Keratinocyte (primary cell): ENCODE measurements at regions not wholly inside any gene's neighbourhood (a gene's known extent, or its start where the extent isn't known, plus 50 kb on each side); places are given as distances from the start of the nearest gene placed in this dataset.

ENCODE experiments used
- DNase-seq: peaks from one replicate; pipeline ENCODE4 v3.0.0-alpha.2; 2011; ENCODE audit warnings: low read depth, missing footprints, low spot score
- FAIRE-seq: peaks from 2 replicates; lab custom pipeline; 2011; peaks lifted over from hg19 to GRCh38; lab: Jason Lieb, UNC
- H2AFZ ChIP-seq: 2 replicates; pipeline ENCODE4 v1.6.0; 2012; ENCODE audit warnings: low read length, control low read depth, inconsistent platforms; ENCODE audit not compliant: control insufficient read depth
- H3K27ac ChIP-seq: 2 replicates; pipeline ENCODE4 v1.5.1; 2011; ENCODE audit warnings: low read length; ENCODE audit not compliant: control insufficient read depth, insufficient read depth
- H3K27me3 ChIP-seq: 3 replicates; pipeline ENCODE4 v1.6.0; 2011; ENCODE audit warnings: low read length; ENCODE audit not compliant: control insufficient read depth, insufficient read depth; ENCODE audit errors: extremely low read depth
- H3K36me3 ChIP-seq, 2 experiments: 2 replicates in 1 of 2; 3 replicates in 1 of 2; pipeline ENCODE4 v1.5.1; 2011; ENCODE audit warnings: low read length in 2 of 2, mild to moderate bottlenecking in 1 of 2; ENCODE audit not compliant: control insufficient read depth in 2 of 2, insufficient read depth in 2 of 2; ENCODE audit errors: extremely low read depth in 1 of 2
- H3K4me1 ChIP-seq: 3 replicates; pipeline ENCODE4 v1.5.1; 2011; ENCODE audit warnings: low read length; ENCODE audit not compliant: control insufficient read depth, insufficient read depth; ENCODE audit errors: extremely low read depth
- H3K4me2 ChIP-seq: 3 replicates; pipeline ENCODE4 v1.6.0; 2011; ENCODE audit warnings: low read depth, low read length; ENCODE audit not compliant: control insufficient read depth, insufficient read depth; ENCODE audit errors: extremely low read depth
- H3K4me3 ChIP-seq, 3 experiments: fragments of 200-600 bp in 1 of 3; sonication (generic) in 1 of 3; 2 replicates in 2 of 3; 3 replicates in 1 of 3; pipeline ENCODE4 v1.5.1; 2011 to 2016; ENCODE audit warnings: low read length in 3 of 3, mild to moderate bottlenecking in 3 of 3, control low read depth in 2 of 3, inconsistent platforms in 1 of 3, low read depth in 1 of 3, mixed read lengths in 1 of 3, mixed run types in 1 of 3, moderate library complexity in 1 of 3; ENCODE audit not compliant: control insufficient read depth in 2 of 3, insufficient read depth in 2 of 3; ENCODE audit errors: extremely low read depth in 1 of 3
- H3K79me2 ChIP-seq: 2 replicates; pipeline ENCODE4 v1.6.0; 2012; ENCODE audit warnings: low read length; ENCODE audit not compliant: control insufficient read depth, insufficient read depth
- H3K9ac ChIP-seq: 3 replicates; pipeline ENCODE4 v1.6.0; 2011; ENCODE audit warnings: low read length; ENCODE audit not compliant: control insufficient read depth, insufficient read depth; ENCODE audit errors: extremely low read depth
- H3K9me1 ChIP-seq: 3 replicates; pipeline ENCODE4 v1.6.0; 2011; ENCODE audit warnings: low read length; ENCODE audit not compliant: control insufficient read depth, insufficient read depth; ENCODE audit errors: extremely low read depth
- H3K9me3 ChIP-seq: 2 replicates; pipeline ENCODE4 v1.5.1; 2012; ENCODE audit warnings: low read depth, low read length; ENCODE audit not compliant: control insufficient read depth
- H4K20me1 ChIP-seq: 3 replicates; pipeline ENCODE4 v1.6.0; 2011; ENCODE audit warnings: low read length; ENCODE audit not compliant: control insufficient read depth, insufficient read depth; ENCODE audit errors: extremely low read depth
- EZH2 ChIP-seq: IDR thresholded peaks from one replicate; pipeline ENCODE4 v1.6.1; 2012; ENCODE audit warnings: inconsistent platforms, mild to moderate bottlenecking, low read length, moderate library complexity
- dilution Hi-C: fragments of 300-500 bp; cut with MboI; formaldehyde crosslinking; loops from one replicate; pipeline ENCODE4 v1.7.0; 2020; ENCODE audit warnings: low sequenced_read_pairs; ENCODE audit not compliant: extremely low pct_ligation_motif_present
- TF ChIP-seq, protein P1 (sequence below), 3 experiments: IDR thresholded peaks in 1 of 3; conservative IDR thresholded peaks in 1 of 3; optimal IDR thresholded peaks in 1 of 3; 2 replicates in 2 of 3; 3 replicates in 1 of 3; pipeline versions ENCODE3 to v1.5.1; 2011; ENCODE audit warnings: low read length in 3 of 3, mild to moderate bottlenecking in 3 of 3, moderate library complexity in 2 of 3, control low read depth in 1 of 3, inconsistent platforms in 1 of 3; ENCODE audit not compliant: insufficient read depth in 2 of 3; ENCODE audit errors: extremely low read depth in 1 of 3

DNA sequence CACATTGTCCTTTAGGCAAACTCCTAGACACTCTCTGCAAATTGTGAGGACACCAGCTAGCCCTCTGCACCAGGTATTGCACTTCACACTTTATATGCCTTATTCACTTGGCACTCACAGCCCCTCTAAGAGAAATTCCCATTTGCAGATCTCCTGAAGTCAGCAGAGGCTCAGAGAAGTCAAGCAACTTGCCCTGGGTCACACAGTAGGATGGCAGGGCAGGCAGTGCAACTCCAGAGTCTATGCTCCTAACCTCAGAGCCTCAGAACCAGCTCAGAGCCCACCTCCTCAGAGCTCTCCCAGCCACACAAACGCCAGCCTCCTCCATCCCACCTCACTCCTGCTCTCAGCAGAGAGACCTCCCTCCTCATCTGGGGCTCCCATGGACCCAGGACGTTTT, 52.4 kb upstream of the BLCAP start:
- Histone ChIP-seq H3K36me3 (no peaks in the 10 kb centered on the region), H3K27me3 (peaks cover 22% of the 10 kb centered on the region), H3K4me3 (no peak overlapping the region), H3K4me2 (no peak overlapping the region), H3K9me3 (no peaks in the 10 kb centered on the region), H3K4me1 (no peaks in the 10 kb centered on the region), H3K9ac (no peak overlapping the region), H4K20me1 (no peaks in the 10 kb centered on the region), H2AFZ (no peak overlapping the region), H3K79me2 (no peaks in the 10 kb centered on the region), H3K27ac (no peak overlapping the region), H3K9me1 (no peaks in the 10 kb centered on the region)
- DNase-seq (no peak), FAIRE-seq (no peak)
- dilution Hi-C loops, result no loop called here
- TF ChIP-seq, protein P1, sequence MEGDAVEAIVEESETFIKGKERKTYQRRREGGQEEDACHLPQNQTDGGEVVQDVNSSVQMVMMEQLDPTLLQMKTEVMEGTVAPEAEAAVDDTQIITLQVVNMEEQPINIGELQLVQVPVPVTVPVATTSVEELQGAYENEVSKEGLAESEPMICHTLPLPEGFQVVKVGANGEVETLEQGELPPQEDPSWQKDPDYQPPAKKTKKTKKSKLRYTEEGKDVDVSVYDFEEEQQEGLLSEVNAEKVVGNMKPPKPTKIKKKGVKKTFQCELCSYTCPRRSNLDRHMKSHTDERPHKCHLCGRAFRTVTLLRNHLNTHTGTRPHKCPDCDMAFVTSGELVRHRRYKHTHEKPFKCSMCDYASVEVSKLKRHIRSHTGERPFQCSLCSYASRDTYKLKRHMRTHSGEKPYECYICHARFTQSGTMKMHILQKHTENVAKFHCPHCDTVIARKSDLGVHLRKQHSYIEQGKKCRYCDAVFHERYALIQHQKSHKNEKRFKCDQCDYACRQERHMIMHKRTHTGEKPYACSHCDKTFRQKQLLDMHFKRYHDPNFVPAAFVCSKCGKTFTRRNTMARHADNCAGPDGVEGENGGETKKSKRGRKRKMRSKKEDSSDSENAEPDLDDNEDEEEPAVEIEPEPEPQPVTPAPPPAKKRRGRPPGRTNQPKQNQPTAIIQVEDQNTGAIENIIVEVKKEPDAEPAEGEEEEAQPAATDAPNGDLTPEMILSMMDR (optimal IDR thresholded peaks at IDR 0.05 in 1 of 3, IDR thresholded peaks at IDR 0.05 in 1 of 3, conservative IDR thresholded peaks at IDR 0.05 in 1 of 3; ENCODE audit: extremely low read depth in 1 of 3, insufficient read depth in 2 of 3, low read length in 3 of 3), result no peak
- no peak for TF ChIP-seq EZH2

DNA sequence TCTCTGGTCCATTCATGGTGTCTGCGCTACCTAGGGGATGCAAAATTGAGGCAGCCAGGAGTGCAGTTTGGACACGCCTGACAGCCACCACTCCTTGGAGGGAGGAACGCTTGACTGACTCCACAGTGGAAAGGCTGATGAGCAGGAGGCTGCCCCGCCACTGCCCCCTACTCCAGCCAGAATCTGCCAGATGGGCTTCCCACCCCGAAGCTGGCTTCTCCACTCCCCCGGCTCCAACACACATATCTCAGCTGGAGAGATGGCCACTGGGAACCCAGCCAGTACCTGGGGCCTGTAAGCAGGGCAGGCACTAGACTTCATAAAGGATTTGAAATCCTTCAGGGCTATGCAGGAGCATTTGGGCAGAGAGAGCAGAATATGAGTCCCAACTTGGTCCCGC, 51.4 kb upstream of the BLCAP start:
- no peak overlapping the region for H3K4me2 ChIP-seq
- no peak overlapping the region for H3K9ac ChIP-seq
- dilution Hi-C loops, result no loop called here
- H4K20me1 ChIP-seq, result no peaks in the 10 kb centered on the region
- no peaks in the 10 kb centered on the region for H3K9me3 ChIP-seq
- no peak for TF ChIP-seq EZH2
- TF ChIP-seq, protein P1 (optimal IDR thresholded peaks at IDR 0.05 in 1 of 3, IDR thresholded peaks at IDR 0.05 in 1 of 3, conservative IDR thresholded peaks at IDR 0.05 in 1 of 3; ENCODE audit: extremely low read depth in 1 of 3, insufficient read depth in 2 of 3, low read length in 3 of 3), result no peak
- no peaks in the 10 kb centered on the region for H3K79me2 ChIP-seq
- no peak overlapping the region for H3K27ac ChIP-seq
- FAIRE-seq (no peak), DNase-seq (no peak)
- no peak overlapping the region for H3K4me3 ChIP-seq
- H3K36me3 ChIP-seq, result no peaks in the 10 kb centered on the region
- no peaks in the 10 kb centered on the region for H3K9me1 ChIP-seq
- peaks cover 22% of the 10 kb centered on the region for H3K27me3 ChIP-seq
- H2AFZ ChIP-seq, result no peak overlapping the region
- no peaks in the 10 kb centered on the region for H3K4me1 ChIP-seq
